GM23248 (cell line): ENCODE measurements at regions not wholly inside any gene's neighbourhood (a gene's known extent, or its start where the extent isn't known, plus 50 kb on each side); places are given as distances from the start of the nearest gene placed in this dataset.

Experiments used
- EZH2 ChIP-seq: fragments of 200-600 bp; sonication (generic); IDR thresholded peaks from 2 replicates; pipeline ENCODE4 v1.6.1; 2018; ENCODE audit warnings: antibody characterized with exemption, mild to moderate bottlenecking; ENCODE audit not compliant: insufficient read depth, poor library complexity, severe bottlenecking
- EZH2phosphoT487 ChIP-seq: fragments of 200-600 bp; sonication (generic); IDR thresholded peaks from 2 replicates; pipeline ENCODE4 v1.6.1; 2018; ENCODE audit warnings: antibody characterized with exemption, moderate library complexity, mild to moderate bottlenecking, low read depth; ENCODE audit not compliant: insufficient read depth

GRCh38 chr11:127683321-127683720 lies 682.8 kb upstream of the KIRREL3 start:
- TF ChIP-seq EZH2, result no peak
- no peak for TF ChIP-seq EZH2phosphoT487
